ENCODE measurements at regions not wholly inside any gene's neighbourhood (a gene's known extent, or its start where the extent isn't known, plus 50 kb on each side); places are given as distances from the start of the nearest gene placed in this dataset.
"Not testable (repeated sequence)": the region's sequence is repeated elsewhere in the genome, so short reads cannot be mapped to it uniquely, and the experiment has no call there.

DNA sequence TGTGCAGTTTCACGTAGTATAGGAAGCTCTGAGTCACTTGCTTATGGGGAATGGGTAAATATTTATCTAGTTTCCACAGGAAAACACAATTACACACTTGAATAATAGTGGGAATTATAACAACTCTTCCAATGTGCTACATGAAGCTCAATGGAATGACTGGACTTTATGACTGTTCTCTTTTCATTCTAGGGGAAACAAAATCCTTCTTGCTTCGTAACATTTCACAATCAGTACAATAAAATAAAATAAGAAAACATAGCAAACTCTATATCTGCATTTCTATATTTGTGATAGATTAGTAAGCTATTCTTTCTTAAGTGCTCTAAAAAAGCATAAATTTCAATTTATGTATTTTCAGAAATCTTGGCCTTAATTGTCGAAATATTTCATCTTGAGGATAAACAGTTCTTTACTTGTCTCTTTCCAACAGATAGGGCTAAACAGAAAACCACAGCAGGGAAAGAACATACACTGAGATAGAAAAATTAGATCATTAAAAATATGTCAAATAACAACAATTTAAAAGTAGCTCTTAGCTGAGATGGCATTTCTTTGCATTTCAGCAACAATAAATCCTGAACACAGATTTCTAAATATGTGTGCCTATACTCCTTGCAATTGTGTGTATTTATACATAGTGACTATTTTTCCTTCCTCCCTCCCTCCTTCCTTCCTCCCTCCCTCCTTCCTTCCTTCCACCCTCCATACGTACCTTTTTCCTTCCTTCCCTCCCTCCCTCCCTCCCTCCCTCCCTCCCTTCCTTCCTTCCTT is 395.5 kb upstream of the KCNMB2 start:
- peak; percentile 80 for DNase-seq

DNA sequence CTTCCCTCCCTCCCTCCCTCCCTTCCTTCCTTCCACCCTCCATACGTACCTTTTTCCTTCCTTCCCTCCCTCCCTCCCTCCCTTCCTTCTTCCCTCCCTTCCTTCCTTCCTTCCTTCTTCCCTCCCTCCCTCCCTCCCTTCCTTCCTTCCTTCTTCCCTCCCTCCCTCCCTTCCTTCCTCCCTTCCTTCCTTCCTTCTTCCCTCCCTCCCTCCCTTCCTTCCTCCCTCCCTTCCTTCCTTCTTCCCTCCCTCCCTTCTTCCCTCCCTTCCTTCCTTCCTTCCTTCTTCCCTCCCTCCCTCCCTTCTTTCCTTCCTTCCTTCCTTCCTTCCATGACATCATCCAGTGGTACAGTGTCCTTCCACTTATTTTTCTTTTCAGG is 394.9 kb upstream of the KCNMB2 start:
- not testable (repeated sequence) for DNase-seq

DNA sequence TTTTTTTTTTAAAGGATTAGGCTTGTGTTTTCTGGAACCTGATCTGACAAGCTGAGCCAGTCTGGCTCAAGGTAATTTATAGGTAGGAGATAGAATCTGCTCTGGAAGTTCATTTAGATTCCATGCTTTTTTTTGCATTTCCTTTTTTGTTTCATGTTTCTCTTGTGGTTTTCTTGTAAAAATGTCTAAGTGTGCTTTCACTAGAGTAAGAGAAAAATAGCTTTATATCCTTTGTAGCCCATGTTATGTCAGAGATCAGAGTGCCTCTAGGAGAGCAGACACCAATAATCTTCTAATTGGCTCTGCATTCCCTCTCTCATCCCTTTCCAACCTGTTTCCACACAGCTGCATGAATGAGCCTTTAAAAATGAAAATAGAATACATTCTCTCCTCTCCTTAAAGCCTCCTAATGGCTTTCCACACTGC is 389.8 kb upstream of the KCNMB2 start:
- peak; percentile 29 for DNase-seq

DNA sequence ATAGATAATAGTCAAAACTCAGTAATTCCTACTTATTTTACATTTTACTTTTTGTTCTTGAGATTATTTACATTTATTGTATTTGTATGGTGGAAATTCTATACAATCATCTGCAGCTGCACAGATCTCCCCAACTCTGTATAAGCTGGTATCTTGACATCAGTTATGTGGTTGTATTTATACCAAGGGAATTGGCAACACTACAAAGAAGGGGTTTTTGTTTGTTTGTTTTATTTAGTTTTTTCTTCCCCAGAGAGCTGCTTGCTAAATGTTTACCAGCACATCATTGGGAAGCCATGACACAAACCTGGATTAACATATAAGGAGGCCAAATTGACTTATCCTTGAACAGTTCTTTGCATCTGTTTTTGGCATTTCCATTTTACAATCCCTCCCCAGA is 389.2 kb upstream of the KCNMB2 start:
- DNase-seq: peak; percentile 4

DNA sequence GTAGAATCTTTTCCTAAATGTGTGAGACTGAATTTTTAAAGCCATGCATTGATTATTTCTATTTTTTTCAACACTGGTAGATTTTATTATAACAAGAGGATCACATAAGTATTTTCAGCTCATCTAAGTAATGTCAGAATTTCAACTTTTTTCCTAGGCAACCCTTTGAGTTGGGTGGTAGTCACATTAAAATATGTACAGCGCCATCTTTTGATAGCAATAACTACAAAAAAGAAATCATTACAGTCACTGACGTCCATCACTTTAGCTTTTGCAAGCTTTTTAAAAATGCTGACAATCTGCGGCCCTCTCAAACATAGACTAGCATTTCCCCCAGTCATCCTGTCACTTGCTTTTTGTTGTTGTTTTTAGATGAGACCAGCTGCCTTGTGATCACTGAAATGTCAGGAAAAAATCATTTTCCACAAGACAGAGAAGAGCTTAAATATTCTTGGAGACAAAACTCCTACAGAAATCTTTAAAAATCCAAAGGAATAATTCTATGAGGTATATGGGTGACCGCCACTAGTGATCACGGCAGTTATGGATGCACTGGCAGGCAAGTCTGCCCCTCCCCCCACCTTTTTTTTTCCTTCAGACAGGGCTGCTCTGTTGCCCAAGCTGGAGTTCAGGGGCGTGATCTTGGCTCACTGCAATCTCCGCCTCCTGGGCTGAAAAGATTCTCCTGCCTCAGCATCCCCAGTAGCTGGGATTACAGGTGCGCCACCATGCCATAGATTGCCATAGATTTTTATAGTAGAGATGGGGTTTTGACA is 384.0 kb upstream of the KCNMB2 start:
- DNase-seq: no peak

DNA sequence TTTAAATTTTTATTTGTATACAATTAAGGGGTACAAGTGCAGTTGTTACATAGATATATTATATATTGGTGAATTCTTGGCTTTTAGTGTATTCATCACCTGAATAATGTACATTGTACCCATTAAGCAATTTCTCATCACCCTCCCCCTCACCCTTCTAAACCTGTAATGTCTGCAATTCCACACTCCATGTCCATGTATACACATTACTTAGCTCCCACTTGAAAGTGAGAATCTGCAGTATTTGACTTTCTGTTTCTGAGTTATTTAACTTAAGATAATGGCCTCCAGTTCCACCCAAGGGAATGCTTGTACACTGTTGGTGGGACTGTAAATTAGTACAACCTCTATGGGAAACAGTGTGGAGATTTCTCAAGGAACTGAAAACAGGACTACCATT is 383.2 kb upstream of the KCNMB2 start:
- DNase-seq: peak; percentile 29

DNA sequence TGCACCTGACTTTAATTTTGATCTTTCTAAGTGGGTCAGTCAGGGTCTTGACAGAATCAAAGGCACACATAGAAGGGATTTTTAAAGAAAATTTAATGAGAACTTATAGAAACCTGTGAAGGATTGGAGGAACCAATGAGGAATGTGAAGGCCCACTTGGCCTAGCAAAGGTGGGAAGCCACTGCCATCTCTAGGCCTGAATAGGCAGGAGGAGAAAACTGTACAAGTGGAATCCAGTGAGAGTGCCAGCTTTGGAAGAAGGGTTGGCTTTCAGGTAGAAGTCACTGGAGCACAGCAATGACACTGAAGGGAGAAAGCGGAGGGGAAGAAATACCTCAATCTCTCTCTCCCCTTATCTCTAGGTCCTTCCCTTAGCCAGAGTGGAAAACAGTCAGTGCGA is 380.7 kb upstream of the KCNMB2 start:
- DNase-seq: no peak

DNA sequence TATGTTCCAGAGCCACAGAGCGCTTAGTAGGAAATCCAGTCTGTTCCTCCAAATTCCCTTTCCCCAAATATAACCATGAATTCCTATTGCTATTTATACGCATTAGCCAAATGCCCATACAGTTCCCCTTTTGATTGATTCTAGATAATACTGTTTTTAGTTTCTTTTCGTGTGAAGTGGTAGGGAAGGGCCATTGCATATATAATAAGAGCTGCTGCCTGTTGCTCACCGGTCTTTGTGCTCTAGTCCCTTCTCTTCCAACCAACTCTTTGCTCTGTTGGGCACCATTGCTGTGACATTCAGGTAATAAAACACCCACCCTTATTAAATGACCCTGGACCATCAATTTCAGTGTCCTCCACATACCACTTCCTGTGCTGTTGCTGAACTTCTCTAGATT is 379.9 kb upstream of the KCNMB2 start:
- DNase-seq: no peak

DNA sequence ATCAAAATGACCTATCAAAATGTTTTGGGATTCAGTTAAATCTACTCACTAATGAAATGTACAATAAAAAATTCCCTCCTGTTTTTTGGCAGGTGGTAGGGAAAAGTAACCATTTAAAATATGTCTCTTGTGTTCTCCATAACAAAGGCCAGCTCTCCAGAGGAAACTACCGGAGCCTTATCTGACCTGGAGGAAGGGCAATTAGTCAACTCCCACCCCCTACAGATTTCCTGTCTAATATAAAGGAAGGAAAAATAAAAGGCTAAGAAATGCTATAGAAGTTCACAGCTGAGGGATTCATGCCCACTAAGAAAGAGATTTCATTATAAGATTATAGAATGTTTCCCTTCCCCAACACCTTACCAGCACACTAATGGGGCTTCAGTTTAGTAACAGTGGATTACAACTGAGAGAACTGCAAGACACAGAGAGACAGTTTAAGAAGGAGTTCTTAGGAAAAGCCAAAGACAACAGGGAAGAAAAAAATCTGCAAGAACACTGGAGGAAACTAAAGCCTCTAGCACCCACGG is 376.5 kb upstream of the KCNMB2 start:
- DNase-seq: no peak

DNA sequence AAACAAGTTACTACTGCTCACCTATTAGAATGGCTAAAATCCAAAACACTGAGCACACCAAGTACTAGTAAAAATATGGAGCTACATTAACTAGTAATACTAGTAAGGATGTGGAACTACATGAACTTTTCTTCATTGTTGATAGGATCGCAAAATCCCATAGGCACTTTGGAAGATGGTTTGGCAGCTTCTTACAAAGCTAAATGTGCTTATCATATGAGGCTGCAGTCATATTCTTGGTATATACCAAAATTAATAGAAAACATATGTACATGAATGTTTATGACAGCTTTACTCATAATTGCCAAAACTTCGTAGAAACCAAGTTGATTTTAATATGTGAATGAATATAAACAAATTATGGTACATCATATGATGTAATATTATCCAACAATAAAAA is 366.8 kb upstream of the KCNMB2 start:
- no peak for DNase-seq

GRCh38 chr3:178170698-178171535 is 365.3 kb upstream of the KCNMB2 start:
- DNase-seq: peak; percentile 88

DNA sequence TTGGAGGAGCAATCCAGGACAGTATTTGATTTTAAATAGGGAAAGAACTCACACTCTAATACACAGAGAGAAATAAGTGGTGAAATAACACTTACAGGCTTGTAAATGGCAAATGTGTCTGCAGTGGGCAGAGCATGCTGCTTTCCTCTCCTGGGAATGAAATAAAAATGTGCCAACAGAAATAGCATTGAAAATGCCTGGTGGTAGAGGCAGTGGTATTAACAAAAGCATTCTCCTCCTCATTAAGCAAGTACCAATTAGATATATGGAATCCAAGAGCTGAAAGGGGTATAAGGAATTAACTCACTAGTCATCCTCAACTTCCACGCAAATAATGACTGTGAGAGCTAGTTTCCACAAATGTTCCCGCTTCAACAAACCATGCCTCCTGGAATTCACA is 364.1 kb upstream of the KCNMB2 start:
- DNase-seq: no peak

GRCh38 chr3:178174201-178174915 is 361.9 kb upstream of the KCNMB2 start:
- DNase-seq: no peak

DNA sequence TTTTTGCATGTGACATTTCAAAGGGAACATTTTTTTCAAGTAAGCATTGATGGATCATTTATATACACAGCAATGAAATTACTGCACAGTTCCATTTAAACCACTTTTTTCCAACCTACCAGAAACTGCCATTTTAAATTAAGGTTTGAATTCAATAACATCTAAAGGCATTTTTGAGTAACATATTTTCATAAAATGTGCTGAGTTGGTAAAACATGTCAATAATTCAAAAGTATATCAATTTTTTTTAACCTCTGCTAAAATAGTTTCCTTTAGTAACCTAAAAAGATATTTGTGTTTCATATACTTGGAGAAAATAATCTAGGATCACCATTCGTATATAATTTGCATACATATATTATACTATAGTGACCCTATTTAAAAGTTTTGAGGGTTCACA is 355.1 kb upstream of the KCNMB2 start:
- no peak for DNase-seq

DNA sequence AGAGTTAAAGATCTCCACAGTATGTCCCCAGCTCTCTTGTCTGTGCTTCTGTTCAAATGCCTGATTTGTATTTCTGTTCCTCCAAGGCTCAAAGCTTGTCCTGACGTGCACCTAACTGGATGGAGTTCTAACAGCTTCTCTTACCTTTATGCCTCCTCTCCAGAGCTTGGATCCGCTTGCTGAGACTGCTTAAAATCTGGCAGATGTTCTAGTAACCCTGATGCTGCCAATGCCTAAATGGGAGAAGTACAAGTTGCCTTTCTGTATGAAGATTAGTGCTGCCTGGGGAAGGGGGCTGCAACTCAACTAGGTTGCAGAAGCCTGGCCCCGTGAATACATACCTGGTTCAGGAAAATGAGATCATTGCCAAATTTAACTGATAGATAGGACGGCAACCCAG is 354.5 kb upstream of the KCNMB2 start:
- DNase-seq: no peak

GRCh38 chr3:178182337-178182779 is 353.9 kb upstream of the KCNMB2 start:
- no peak for DNase-seq

DNA sequence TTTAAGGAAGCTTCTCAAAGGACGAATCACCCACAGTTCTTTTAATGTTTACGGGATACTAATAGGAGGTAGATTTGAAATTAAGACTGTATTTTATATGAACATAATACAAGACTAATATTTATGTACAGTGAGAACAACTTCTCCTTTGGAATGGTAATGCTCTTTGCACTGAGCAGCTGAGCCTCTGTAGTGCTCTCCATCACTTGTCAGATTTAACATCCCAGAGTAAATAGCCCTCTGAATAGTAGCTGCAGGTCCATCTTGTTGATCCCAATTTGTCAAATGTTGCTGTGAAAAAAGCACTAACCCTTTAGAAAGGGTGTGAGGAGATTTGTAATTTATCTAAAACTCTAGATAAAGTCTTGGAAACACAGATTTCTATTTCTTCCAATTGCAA is 351.4 kb upstream of the KCNMB2 start:
- DNase-seq: peak; percentile 15

GRCh38 chr3:178186666-178187065 is 349.6 kb upstream of the KCNMB2 start:
- DNase-seq: no peak

DNA sequence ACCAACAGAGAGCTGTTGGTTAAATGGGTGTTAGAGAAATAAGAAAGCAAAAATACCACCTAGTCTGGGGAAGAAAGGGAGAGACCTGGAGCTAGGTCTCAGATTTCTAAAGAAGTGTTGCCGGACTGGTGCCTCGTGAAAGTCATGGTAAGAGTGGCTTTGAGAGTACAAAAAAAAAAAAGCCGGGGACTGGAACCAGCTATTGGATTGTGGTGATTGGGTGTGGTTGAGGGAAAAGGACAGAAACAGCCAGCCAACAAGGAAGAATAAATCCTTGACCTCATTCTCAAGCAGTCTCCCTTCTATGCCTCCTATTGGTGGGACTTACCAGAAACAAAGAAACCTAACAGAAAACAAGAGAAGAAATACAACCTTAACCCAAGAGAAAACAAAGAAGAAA is 346.4 kb upstream of the KCNMB2 start:
- no peak for DNase-seq

- no peak for DNase-seq
These were observed 342.4 kb upstream of the KCNMB2 start for GRCh38 chr3:178193846-178194245.

GRCh38 chr3:178194539-178194938 is 341.7 kb upstream of the KCNMB2 start:
- DNase-seq: no peak

GRCh38 chr3:178195824-178196223 is 340.4 kb upstream of the KCNMB2 start:
- no peak for DNase-seq

GRCh38 chr3:178198329-178198728 is 337.9 kb upstream of the KCNMB2 start:
- DNase-seq: peak; percentile 3

Measured in DMS53 (cell line).